ENCODE measurements at regions not wholly inside any gene's neighbourhood (a gene's known extent, or its start where the extent isn't known, plus 50 kb on each side); places are given as distances from the start of the nearest gene placed in this dataset.

GRCh38 chr7:38123494-38123893 lies 54.6 kb upstream of the STARD3NL start:
- Histone ChIP-seq H3K27me3 (ENCODE audit: control insufficient read depth, insufficient read depth, low read length) (no peaks in the 10 kb centered on the region), H3K4me3 (ENCODE audit: insufficient read depth, low read depth, low read length) (no peak overlapping the region), H3K36me3 (replicated peaks; ENCODE audit: control insufficient read depth, insufficient read depth, low read length) (no peaks in the 10 kb centered on the region)
- no peak for DNase-seq

- H3K27me3 ChIP-seq (ENCODE audit: control insufficient read depth, insufficient read depth, low read length) = no peaks in the 10 kb centered on the region
- no peak for DNase-seq
Observed at GRCh38 chr7:38127216-38128207, 50.5 kb upstream of the STARD3NL start.

More at GRCh38 chr7:38127216-38128207, 50.5 kb upstream of the STARD3NL start:
- Histone ChIP-seq H3K36me3 (replicated peaks; ENCODE audit: control insufficient read depth, insufficient read depth, low read length) (no peaks in the 10 kb centered on the region), H3K4me3 (ENCODE audit: insufficient read depth, low read depth, low read length) (no peak overlapping the region)
